ENCODE measurements at regions not wholly inside any gene's neighbourhood (a gene's known extent, or its start where the extent isn't known, plus 50 kb on each side); places are given as distances from the start of the nearest gene placed in this dataset.

DNA sequence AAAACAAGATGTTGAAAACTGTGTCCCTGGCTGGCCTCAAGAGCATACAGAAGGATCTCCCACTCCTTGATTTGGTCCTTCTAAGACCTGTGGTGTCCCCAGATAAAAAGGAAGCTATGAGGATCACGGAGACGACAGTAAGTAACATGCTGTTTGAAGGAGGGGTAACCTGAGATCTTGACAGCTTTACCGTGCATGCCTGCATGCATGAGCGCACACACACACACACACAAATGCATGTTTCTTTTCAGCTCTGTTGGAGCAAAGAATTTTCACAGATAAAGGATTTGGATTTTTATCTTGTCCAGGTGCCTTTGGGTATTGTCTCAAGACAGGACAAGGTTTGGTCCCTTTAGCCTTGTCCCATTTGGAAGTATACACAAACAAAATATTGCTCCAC is 411.6 kb upstream of the CCDC196 start:
- TF ChIP-seq POLR2A (IDR thresholded peaks at IDR 0.05) (no peak), CTCF (IDR thresholded peaks at IDR 0.05) (no peak)

All from body of pancreas (tissue), 4 donors.